GM19025 (cell line): ENCODE measurements at regions not wholly inside any gene's neighbourhood (a gene's known extent, or its start where the extent isn't known, plus 50 kb on each side); places are given as distances from the start of the nearest gene placed in this dataset.

Experiments used
- ATAC-seq: cut with Tn5 transposase; IDR thresholded peaks from one replicate; pipeline ENCODE4 v1.9.1; 2021; ENCODE audit warnings: mild to moderate bottlenecking, low read depth, moderate library complexity; ENCODE audit not compliant: unreplicated experiment

DNA sequence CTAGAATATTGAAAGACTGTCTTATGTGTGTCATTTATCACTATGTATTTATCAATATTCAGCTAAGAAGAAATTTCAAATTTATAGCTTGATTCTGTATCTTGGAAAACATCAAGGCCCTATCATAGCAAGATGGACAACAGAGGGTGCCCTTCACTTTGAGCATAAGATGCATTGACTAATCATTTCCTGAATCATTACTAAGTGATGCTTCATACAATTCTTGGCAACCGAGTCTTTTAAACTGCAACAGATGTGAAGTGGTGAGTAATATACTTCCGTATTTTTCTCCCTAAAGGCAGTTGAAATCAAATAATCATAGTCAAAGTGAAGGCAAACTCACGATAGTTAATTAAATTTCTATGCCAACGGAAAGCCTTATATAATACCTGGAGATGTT, 318.6 kb upstream of the RGMB start:
- no peak for ATAC-seq

DNA sequence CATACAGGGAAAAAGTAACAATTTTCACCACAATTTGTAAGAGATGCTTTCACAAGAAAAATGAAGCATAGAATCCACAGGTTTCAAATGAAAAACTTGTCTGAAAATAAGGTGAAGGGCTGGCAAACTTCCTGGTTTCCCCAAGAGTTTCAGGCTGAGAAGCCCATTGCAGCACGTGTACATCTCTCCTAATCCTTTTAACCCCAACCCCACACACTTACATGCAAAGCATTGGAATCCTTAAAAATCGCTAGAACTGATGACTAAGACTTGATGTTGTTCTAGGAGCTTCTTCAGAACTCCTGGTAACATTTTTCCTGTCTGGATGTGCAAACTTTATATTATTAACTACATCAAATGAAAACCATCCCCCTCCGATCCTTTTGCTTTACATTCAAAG, 317.8 kb upstream of the RGMB start:
- ATAC-seq: no peak

DNA sequence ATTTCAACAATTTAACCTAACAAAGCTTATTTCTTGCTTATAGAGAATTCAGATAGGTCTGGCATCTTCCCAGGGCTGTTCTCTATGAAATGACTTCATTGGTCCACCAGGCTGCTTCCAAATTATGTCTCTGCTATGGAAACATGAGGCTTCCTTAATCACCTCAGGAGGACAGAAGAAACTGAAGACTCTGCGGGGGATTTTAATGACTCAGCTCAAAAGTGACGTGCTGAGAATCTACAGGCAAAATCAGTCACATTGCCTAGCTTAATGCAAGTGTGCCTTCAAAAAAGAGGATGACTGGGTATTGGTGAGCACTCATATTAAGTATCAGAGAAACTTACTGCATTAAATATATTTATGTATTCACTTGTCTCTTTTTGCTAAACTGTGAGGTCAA, 315.5 kb upstream of the RGMB start:
- ATAC-seq: no peak

DNA sequence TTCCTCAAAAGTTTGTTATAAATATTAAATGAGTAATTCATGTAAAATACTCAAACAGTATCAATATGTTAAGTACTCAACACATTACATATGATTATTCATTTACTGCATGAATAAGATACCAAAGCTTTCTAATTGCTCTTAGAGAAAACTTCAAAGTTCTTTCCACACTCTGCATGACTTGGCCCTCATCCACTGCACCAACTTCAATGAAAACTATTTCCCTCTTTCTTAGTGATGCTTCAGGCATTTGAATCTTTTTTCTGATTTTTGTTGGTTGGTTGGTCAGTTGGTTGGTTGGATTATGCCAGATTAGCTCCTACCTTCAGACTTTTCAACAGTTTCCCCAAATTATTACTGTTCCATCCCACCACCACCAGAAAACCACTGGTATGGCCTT, 314.7 kb upstream of the RGMB start:
- ATAC-seq: no peak

DNA sequence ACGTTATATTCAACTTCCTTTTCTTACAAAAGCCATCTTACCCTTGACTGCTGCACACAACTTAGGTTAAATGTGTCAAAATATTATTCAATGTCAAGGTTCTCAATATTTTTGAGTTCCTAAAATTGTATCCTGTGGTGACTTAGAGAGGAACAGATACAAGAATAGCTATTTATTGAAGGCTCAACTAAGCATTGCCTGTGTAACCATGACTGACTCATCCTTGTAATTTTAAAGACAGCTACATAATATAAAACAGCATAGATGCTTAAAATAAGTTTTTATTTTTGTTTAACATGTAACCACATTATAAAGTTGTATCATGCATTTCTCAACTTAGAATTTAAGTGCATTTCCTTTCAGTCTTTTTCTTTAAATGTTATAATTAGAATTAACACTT, 312.9 kb upstream of the RGMB start:
- no peak for ATAC-seq

DNA sequence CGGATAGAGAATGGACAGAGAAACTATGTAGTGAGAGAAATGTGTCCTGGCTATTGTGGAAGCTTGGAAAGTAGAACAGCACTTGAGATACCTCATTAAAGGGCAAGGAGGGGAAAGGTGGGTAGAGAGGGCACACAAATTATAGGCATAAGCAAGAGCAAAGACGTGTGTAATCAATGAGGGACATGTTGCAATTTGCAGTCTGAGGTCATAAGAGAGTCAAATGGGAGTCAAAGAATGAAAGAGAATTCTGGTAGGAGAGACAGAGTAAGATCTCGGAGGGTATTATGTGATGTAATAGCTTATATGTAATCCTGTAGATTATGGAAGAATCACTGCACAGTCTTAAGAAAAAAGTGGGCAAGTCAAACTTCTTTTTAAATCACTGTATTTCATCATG, 312.0 kb upstream of the RGMB start:
- ATAC-seq: no peak

DNA sequence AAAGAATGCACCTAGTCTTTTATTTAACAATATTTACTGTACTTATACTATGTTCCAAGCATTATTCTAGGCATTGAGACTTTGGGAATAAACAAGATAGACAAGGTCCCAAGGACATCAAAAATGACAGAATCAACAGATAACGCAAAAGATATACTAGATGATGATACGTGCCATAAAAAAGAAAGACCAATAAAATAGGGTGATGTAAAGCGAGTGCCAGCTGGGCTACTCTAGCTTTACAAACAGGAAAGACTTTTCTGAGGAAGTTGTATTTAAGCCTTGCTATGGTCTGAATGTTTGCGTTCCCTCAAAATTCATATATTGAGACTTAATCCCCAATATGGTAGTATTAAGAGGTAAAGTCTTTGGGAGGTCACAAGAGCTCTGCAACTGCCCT, 310.2 kb upstream of the RGMB start:
- no peak for ATAC-seq

DNA sequence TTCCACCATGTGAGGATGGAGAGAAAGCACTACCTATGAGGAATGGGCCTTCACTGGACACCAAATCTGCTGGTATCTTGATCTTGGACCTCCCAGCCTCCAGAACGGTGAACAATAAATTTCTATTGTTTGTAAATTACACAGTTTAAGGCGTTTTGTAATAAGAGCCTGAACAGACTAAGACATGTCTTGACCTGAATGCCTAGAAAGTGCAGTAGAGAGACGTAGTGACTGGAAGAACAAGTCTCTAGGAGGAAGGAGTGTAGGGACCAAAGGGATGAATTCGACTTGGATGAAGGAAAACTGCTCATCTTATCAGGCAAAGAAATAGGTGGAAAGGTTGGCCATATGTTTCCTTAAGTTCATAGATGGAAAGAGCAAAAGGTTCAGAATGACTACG, 309.8 kb upstream of the RGMB start:
- ATAC-seq: no peak

DNA sequence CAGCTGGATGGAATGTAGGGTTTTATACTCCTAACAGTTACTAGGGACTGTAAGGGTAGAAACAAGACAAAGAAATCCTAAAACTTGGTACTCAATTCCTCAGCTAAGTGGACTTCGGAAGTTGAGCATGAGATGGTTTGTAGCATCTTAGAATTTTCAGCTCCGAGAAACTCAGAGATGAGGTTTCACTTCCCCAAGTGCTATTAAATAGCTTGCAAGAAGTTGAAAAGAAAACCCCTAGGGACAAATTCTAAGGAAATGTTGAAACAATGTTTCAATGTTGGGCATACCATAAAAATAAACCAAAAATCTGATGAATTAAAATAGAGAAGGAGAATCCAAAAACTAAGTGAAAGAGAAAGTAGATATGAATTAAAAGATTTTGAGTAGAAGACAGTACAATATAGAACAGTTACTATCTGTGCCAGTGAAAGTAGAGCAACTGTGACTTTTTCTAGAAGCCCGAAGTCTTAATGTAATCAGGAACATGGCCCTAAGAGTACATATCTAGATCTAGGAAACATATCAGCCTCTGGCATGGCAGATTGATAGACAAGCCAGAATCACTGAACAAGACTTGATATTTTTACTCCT, 308.6 kb upstream of the RGMB start:
- peak; percentile 66 for ATAC-seq

DNA sequence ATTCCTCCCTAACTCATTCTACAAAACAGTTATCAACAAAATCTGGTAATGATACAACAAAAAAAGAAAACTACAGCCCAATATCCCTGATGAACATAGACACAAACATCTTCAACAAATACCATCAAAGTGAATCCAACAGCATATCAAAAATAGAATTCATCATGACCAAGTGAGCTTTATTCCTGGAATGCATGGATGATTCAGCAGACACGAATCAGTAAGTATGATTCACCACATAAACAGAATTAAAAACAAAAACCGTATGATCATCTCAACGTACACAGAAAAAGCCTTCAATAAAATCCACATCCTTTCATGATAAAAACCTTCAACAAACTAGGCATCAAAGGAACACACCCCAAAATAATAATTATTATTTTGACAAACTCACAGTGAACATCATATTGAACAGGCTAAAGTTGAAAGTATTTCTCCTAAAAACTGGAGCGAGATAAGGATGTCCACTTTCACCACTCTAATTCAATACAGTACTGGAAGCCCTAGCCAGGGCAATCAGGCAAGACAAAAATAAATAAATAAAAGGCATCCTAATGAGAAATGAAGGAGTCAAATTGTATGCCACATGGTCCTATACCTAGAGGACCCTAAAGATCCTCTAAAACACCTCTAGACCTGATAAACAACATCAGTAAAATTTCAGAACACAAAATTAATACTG, 305.1 kb upstream of the RGMB start:
- no peak for ATAC-seq

DNA sequence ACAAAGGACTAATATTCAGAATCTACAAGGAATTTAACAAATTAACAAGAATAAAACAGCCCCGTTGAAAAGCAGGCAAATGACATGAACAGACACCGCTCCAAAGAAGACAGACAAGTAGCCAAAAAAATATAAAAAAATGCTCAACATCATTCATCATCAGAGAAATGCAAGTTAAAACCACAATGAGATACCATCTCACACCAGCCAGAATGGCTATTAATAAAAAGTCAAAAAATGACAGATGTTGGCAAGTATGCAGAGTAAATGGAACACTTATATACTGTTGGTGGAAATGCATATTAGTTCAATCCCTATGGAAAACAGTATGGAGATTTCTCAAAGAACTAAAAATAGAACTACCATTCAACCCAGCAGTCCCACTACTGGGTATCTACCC, 302.7 kb upstream of the RGMB start:
- ATAC-seq: no peak

DNA sequence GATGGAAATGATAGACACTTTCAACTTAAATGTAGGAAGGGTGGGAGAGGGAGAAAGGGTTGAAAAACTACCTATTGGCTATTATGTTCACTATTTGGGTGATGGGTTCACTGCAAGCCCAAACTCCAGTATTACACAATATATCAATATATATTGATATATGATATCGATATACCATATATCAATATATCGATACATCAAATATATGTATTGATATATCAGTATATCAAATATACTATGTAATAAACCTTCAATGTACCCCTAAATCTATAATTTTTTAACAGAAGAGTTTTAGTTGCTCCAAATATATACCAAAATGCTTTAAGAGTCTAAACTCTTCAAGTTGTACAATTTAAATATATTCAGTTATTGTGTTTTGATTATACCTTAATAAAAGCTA, 302.0 kb upstream of the RGMB start:
- ATAC-seq: no peak

DNA sequence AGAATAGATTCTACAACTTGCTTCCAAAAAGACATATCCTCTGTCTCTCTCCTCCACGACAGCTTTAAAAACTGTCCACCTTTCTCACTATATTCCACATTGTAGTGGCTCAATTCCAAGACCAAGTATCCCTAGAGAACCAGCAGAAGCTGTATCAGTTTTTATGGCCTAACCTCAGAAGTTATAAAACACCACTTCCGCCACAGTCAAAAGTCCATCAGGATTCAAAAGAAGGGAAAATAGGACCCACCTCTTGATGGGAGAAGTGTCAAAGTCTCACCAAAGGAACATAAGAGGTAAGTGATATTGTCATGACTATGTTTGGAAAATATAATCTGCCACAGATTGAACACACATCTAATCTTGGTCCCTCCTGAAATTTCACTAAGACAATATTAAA, 299.2 kb upstream of the RGMB start:
- no peak for ATAC-seq

DNA sequence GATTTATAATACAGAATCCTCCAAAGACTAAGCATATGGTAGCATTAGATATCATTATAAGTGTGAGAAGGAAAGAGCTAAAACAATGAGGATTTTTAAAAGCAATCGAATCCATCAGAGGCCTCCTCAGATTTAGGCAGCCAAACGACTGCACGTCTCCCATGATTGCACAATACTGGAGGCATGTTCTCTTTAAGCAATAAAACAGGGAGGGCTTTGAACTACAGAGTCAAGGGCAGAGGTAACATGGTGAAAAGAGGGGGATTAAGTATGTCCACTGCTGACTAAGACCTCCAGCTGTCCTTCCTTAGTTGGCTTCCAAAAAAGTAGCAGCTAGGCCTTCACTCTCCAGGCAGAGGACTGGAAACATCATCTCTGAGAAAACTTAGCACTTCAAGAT, 298.7 kb upstream of the RGMB start:
- ATAC-seq: no peak

DNA sequence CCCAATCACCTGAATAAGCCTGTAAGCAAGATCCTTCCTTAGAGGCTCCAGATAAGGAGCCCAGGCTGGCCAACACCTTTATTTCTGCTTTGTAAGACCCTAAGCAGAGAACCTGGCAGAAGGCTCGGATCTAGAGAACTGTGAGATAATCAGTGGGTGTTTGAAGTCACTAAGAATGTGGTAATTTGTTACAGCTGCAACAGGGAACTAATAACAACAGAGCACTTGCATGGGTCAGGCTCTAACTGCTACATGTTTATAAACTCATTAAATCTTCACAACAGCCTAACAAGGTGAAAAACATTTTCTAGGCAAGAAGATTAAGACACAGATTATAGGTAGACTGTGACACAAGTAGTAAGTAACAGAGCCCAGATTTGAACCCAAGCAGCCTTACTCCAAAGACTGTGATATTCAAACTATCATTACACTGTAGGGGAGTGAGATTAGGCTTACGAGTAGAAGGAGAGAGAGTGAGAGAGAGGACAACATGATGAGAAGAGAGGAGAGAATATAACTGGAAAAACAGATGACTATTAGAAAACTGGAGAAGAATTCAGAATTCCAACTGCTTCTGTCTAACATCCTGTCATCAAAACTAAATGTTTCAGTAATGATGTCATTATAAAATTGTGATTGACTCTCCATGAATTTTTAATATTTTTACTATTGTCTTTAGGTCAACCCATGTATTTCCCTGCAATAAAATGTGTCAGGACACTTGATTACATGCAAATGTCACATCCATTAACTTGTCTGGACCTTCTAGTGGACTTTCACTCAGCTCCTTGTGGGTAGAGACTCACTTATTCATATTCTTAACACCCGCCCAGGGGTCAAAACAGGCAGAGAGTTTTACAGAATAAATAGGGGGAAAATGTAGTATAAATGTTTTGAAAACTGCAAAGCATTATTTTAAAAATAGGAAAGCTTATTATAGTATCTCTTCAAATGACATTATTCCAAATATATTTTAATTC, 290.9 kb upstream of the RGMB start:
- no peak for ATAC-seq

DNA sequence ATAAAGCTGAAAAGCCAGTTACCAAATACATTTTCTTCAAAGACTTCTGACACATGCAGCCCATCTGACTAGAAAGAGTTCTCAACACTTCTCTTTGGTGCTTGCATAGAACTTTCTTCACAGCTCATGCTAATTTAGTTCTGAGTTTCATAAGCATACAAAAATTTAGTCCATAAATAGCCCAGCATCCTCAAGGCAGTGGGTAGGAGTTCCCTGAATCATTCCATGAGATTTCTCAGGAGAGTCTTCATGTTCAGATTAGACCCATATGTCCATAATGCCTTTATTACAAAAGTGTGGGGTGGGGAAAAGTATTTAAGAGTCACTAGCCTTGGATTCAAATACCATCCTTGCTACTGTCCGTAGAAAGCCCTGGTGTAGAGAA, 290.2 kb upstream of the RGMB start:
- ATAC-seq: no peak

DNA sequence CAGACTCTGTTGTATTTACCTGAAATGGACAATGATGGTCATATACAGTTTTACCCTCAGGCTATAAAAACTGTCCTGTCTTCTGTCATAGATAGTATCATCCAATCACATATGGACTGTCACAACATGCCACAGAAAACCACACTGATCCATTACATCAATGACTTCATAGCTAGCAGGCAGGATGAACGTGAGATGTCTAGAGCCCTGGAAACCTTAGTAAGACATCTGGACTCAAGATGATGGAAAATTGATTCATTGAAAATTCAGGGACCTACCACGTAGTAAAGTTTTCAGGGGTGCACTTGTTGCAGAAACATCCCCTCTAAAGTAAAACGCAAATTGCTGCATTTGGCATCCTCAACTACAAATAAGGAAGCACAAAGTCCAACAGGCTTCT, 284.4 kb upstream of the RGMB start:
- ATAC-seq: no peak

DNA sequence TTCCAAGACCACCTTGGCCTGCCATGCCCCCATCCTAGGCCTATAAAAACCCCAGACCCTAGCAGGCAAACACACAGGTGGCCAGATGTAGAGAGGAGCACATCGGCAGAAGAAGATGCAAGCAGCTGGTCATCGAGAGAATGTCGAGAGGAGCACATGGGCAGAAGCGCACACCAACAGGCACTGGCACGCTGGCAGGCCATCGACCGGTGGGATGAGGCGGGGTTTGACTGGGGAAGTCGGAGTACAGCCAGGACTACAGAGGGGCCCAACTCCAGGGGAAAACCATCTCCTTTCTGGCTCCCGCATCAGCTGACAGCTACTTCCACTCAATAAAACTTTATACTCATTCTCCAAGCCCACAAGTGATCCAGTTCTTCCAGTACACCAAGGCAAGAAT, 283.1 kb upstream of the RGMB start:
- ATAC-seq: no peak

DNA sequence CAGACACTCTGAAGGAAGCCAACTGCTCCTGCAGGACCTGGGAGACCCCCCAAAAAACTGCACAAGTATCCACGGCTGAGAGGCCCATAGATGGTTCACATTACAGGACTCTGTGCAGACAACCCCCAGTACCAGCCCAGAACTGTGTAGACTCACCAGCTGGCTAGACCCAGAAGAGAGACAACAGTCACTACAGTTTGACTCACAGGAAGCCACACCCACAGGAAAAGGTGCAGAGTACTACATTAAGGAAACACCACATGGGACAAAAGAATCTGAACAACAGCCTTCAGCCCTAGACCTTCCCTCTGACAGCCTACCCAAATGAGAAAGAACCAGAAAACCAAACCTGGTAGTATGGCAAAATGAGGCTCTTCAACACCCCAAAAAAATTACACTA, 281.2 kb upstream of the RGMB start:
- no peak for ATAC-seq

DNA sequence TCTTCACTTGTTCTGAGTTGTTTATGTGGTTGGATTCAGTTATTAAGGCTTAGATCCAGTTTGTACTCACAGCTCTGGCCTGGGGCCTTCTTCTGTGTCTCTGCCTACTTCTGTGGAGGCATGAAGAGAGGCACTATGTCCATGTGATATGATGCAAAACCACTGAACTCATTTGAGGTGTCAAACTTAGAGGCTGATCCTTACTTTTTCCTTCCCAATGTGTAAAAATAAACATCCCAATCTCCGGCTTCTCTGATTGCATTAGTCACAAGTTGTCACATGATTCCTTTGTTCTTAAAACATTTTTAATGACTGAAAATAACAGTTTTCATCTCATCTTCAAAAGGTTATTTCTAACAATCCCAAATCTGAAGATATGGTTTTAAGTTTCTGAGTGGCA, 276.0 kb upstream of the RGMB start:
- no peak for ATAC-seq

DNA sequence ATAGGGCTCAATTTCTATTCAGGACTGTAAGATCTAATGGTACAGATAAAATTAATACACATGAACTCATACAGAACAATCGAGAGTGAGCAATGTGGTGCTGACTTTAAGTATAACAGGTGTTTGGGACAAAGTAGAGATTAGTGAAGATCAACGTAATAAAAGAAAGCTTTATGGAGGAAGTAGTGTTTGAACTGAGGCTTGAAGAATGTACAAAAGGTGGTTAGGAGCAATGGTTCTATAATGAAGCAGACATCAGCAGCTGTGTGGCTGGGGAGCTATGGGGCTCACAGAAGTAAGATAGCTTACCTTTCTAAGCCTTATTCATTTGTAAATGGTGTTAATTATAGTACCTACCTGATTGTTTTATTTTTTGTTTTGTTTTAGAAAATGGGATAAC, 275.4 kb upstream of the RGMB start:
- no peak for ATAC-seq

DNA sequence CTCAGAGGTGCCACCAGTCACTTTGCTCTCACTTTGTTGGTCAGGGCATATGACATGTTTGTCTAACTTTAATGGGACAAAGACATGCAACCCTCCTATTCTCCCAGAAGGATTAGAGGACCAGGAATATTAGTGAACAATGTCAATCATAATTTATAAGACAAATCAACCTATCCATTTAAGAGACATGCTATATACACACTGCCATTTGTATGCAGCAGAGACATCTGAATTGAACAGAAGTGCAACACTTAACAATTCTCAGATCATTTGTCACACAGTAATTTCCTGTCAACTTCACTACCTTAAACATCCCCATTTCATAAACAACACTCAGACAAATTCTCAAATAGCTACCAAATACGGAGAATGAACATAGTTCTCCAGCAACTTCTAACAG, 273.6 kb upstream of the RGMB start:
- no peak for ATAC-seq
